ENCODE measurements at regions not wholly inside any gene's neighbourhood (a gene's known extent, or its start where the extent isn't known, plus 50 kb on each side); places are given as distances from the start of the nearest gene placed in this dataset.

- no peak for TF ChIP-seq POLR2A (IDR thresholded peaks at IDR 0.05)
- TF ChIP-seq CTCF (IDR thresholded peaks at IDR 0.05) = no peak
Observed at GRCh38 chr10:113287592-113287991, 265.3 kb upstream of the HABP2 start.
